Activated CD8-positive, alpha-beta memory T cell treated with anti-CD3 and anti-CD28 coated beads, Interleukin-2, amount 10 ng/mL, durations not matched to agents 7 days and 5 days (primary cell): ENCODE measurements at regions not wholly inside any gene's neighbourhood (a gene's known extent, or its start where the extent isn't known, plus 50 kb on each side); places are given as distances from the start of the nearest gene placed in this dataset.

Source experiments
- ATAC-seq: fragments of 150-1000 bp; cut with Tn5 transposase; one replicate; pipeline ENCODE4 v1.10.0; 2021; ENCODE audit warnings: moderate library complexity
- CTCF ChIA-PET: fragments of 350-600 bp; sonication (Branson Sonifier 250); formaldehyde crosslinking; loops from one replicate; lab custom pipeline; 2021; ENCODE audit warnings: antibody characterized with exemption; lab: Charles Lee
- DNase-seq: peaks from one replicate; pipeline ENCODE4 v3.0.0-alpha.2; 2020
- H3K27ac Mint-ChIP-seq: one replicate; pipeline ENCODE4 v1.8.0; 2021; ENCODE audit warnings: mild to moderate bottlenecking, mixed read lengths
- H3K27me3 Mint-ChIP-seq: one replicate; pipeline ENCODE4 v1.8.0; 2021; ENCODE audit warnings: mixed read lengths
- H3K36me3 Mint-ChIP-seq: one replicate; pipeline ENCODE4 v1.8.0; 2021; ENCODE audit warnings: mild to moderate bottlenecking, mixed read lengths
- H3K4me1 Mint-ChIP-seq: one replicate; pipeline ENCODE4 v1.8.0; 2021; ENCODE audit warnings: mixed read lengths
- H3K4me3 Mint-ChIP-seq: one replicate; pipeline ENCODE4 v1.8.0; 2021; ENCODE audit warnings: mild to moderate bottlenecking, moderate library complexity, mixed read lengths
- H3K9me3 Mint-ChIP-seq: one replicate; pipeline ENCODE4 v1.8.0; 2022; ENCODE audit warnings: low read depth, mixed read lengths

- CTCF ChIA-PET = no interaction called here
- H3K4me3 Mint-ChIP-seq = no peak overlapping the region
- H3K9me3 Mint-ChIP-seq = peaks cover 9% of the 10 kb centered on the region
- no peak for DNase-seq
- H3K36me3 Mint-ChIP-seq = no peaks in the 10 kb centered on the region
- H3K4me1 Mint-ChIP-seq = no peaks in the 10 kb centered on the region
- no peaks in the 10 kb centered on the region for H3K27me3 Mint-ChIP-seq
- ATAC-seq = no peak
- H3K27ac Mint-ChIP-seq = no peak overlapping the region
Observed at GRCh38 chr7:84372155-84372621, 177.6 kb upstream of the SEMA3A start.

DNA sequence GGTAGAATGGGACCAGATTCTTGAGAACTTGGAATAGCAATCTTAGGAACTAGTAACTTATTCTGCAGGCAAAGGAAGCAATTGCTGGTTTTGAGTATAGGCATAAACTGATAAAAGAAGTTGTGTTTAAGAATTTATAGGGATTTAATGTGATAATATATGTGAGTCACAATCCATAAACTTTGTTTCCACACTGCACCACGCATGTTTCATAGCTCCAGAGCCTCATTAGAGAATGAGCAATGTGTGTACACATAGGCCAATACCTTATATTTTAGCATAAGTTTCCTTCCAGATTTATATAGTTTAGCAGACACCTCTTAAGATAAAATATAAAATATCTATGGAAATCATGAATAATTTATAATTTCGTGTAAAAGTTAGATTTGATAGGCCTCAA is 175.5 kb upstream of the SEMA3A start:
- CTCF ChIA-PET = no interaction called here
- ATAC-seq = no peak
- no peaks in the 10 kb centered on the region for H3K9me3 Mint-ChIP-seq
- H3K4me3 Mint-ChIP-seq = no peak overlapping the region
- H3K36me3 Mint-ChIP-seq = no peaks in the 10 kb centered on the region
- H3K4me1 Mint-ChIP-seq = no peaks in the 10 kb centered on the region
- no peaks in the 10 kb centered on the region for H3K27me3 Mint-ChIP-seq
- no peak overlapping the region for H3K27ac Mint-ChIP-seq
- DNase-seq = no peak

GRCh38 chr7:84368122-84368521 is 173.5 kb upstream of the SEMA3A start:
- H3K36me3 Mint-ChIP-seq = no peaks in the 10 kb centered on the region
- no peaks in the 10 kb centered on the region for H3K4me1 Mint-ChIP-seq
- no peak overlapping the region for H3K4me3 Mint-ChIP-seq
- H3K27me3 Mint-ChIP-seq = no peaks in the 10 kb centered on the region
- no peaks in the 10 kb centered on the region for H3K9me3 Mint-ChIP-seq
- H3K27ac Mint-ChIP-seq = no peak overlapping the region
- no peak for DNase-seq
- no peak for ATAC-seq
- CTCF ChIA-PET = no interaction called here

GRCh38 chr7:84364708-84365107 is 170.1 kb upstream of the SEMA3A start:
- Mint-ChIP-seq H3K36me3 (no peaks in the 10 kb centered on the region), H3K27me3 (no peaks in the 10 kb centered on the region), H3K9me3 (no peaks in the 10 kb centered on the region), H3K27ac (no peak overlapping the region), H3K4me1 (no peaks in the 10 kb centered on the region), H3K4me3 (no peak overlapping the region)
- no peak for ATAC-seq
- CTCF ChIA-PET = no interaction called here
- no peak for DNase-seq

- DNase-seq = no peak
- Mint-ChIP-seq H3K4me1 (no peaks in the 10 kb centered on the region), H3K4me3 (no peak overlapping the region), H3K9me3 (no peaks in the 10 kb centered on the region), H3K27me3 (no peaks in the 10 kb centered on the region), H3K27ac (no peak overlapping the region), H3K36me3 (no peaks in the 10 kb centered on the region)
- ATAC-seq = no peak
- CTCF ChIA-PET = no interaction called here
Observed at GRCh38 chr7:84363741-84364140, 169.2 kb upstream of the SEMA3A start.

DNA sequence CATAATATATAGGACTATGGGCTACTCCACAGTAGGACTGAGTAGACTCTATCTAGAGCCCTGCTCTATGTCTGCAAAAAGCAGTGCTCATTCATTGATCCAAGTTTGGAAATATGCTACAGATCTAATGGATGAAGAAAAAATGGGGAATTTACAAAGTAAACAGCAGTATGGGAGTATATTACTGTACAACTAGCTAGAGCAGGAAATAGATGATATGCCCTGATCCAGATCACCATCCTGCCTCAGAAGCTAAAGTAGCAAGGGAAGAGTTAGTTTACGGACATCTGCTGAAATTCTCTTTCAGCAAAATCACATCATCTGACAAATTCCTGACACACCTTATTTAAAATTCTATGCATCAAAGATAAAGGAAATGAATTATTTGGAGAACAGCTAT is 168.2 kb upstream of the SEMA3A start:
- no peak overlapping the region for H3K27ac Mint-ChIP-seq
- H3K9me3 Mint-ChIP-seq = no peaks in the 10 kb centered on the region
- H3K4me3 Mint-ChIP-seq = no peak overlapping the region
- no peaks in the 10 kb centered on the region for H3K4me1 Mint-ChIP-seq
- ATAC-seq (no peak), DNase-seq (no peak)
- no peaks in the 10 kb centered on the region for H3K27me3 Mint-ChIP-seq
- CTCF ChIA-PET = no interaction called here
- no peaks in the 10 kb centered on the region for H3K36me3 Mint-ChIP-seq

DNA sequence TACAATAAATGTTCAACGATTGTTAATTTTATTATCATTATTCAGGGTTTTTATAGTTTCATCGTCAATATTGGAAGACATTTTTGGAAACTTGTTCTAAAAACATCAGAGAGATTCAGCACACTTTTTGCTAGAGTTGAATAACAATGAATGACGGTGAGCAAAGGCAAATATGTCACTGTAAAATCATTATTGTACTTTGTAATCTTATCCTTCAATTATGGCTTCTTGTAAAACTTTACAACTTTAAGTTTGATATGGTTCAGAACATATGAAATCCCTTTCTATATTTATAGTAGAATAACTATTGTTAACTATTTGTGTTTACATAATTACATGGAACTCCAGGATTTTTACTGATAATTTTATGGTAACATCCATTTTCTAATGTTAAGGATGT is 167.8 kb upstream of the SEMA3A start:
- ATAC-seq (no peak), DNase-seq (no peak)
- Mint-ChIP-seq H3K27me3 (no peaks in the 10 kb centered on the region), H3K27ac (no peak overlapping the region), H3K9me3 (no peaks in the 10 kb centered on the region), H3K4me3 (no peak overlapping the region), H3K4me1 (no peaks in the 10 kb centered on the region), H3K36me3 (no peaks in the 10 kb centered on the region)
- CTCF ChIA-PET = no interaction called here

DNA sequence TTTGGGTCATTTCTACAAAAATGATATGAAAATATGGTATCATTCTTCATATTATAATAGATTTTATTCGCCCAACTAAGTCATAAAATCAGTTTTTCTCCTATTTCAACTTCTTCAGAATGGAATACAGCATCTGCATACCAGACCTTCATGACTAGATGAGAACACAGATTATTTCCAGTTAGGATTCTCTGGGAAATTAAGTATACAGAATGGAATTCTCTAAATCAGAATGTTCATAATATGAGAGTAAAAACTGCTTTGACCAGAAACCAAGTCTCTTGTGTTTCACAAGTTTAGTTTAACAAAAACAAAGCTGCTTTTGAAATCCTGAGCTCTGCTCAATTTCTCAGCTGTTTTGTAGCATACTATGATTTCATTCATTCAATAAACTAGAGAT is 160.3 kb upstream of the SEMA3A start:
- ATAC-seq = no peak
- CTCF ChIA-PET = no interaction called here
- H3K9me3 Mint-ChIP-seq = no peaks in the 10 kb centered on the region

GRCh38 chr7:84354030-84354429 is 159.4 kb upstream of the SEMA3A start:
- ATAC-seq (no peak), DNase-seq (no peak)
- H3K27me3 Mint-ChIP-seq = no peaks in the 10 kb centered on the region
- H3K4me3 Mint-ChIP-seq = no peak overlapping the region
- no peaks in the 10 kb centered on the region for H3K9me3 Mint-ChIP-seq
- H3K27ac Mint-ChIP-seq = no peak overlapping the region
- H3K36me3 Mint-ChIP-seq = no peaks in the 10 kb centered on the region
- H3K4me1 Mint-ChIP-seq = no peaks in the 10 kb centered on the region
- CTCF ChIA-PET = no interaction called here

More for the DNA sequence above, 160.3 kb upstream of the SEMA3A start:
- DNase-seq = no peak
- H3K27me3 Mint-ChIP-seq = no peaks in the 10 kb centered on the region
- H3K4me1 Mint-ChIP-seq = no peaks in the 10 kb centered on the region
- no peak overlapping the region for H3K4me3 Mint-ChIP-seq
- no peaks in the 10 kb centered on the region for H3K36me3 Mint-ChIP-seq
- H3K27ac Mint-ChIP-seq = no peak overlapping the region

GRCh38 chr7:84339306-84339705 is 144.7 kb upstream of the SEMA3A start:
- no peaks in the 10 kb centered on the region for H3K9me3 Mint-ChIP-seq
- DNase-seq (no peak), ATAC-seq (no peak)
- CTCF ChIA-PET = no interaction called here
- H3K4me1 Mint-ChIP-seq = no peaks in the 10 kb centered on the region
- H3K36me3 Mint-ChIP-seq = no peaks in the 10 kb centered on the region
- H3K27ac Mint-ChIP-seq = no peak overlapping the region
- no peak overlapping the region for H3K4me3 Mint-ChIP-seq
- H3K27me3 Mint-ChIP-seq = no peaks in the 10 kb centered on the region

GRCh38 chr7:84337429-84337828 is 142.8 kb upstream of the SEMA3A start:
- Mint-ChIP-seq H3K36me3 (no peaks in the 10 kb centered on the region), H3K4me3 (no peak overlapping the region), H3K9me3 (no peaks in the 10 kb centered on the region), H3K4me1 (no peaks in the 10 kb centered on the region), H3K27me3 (no peaks in the 10 kb centered on the region), H3K27ac (no peak overlapping the region)
- DNase-seq (no peak), ATAC-seq (no peak)
- CTCF ChIA-PET = no interaction called here

- DNase-seq = no peak
- Mint-ChIP-seq H3K4me1 (no peaks in the 10 kb centered on the region), H3K9me3 (no peaks in the 10 kb centered on the region), H3K4me3 (no peak overlapping the region), H3K27ac (no peak overlapping the region), H3K36me3 (no peaks in the 10 kb centered on the region), H3K27me3 (no peaks in the 10 kb centered on the region)
- ATAC-seq = no peak
- CTCF ChIA-PET = no interaction called here
Observed at GRCh38 chr7:84336766-84337165, 142.2 kb upstream of the SEMA3A start.

- Mint-ChIP-seq H3K4me1 (no peaks in the 10 kb centered on the region), H3K4me3 (no peak overlapping the region), H3K9me3 (no peaks in the 10 kb centered on the region), H3K27me3 (no peaks in the 10 kb centered on the region), H3K36me3 (no peaks in the 10 kb centered on the region), H3K27ac (no peak overlapping the region)
- DNase-seq (no peak), ATAC-seq (no peak)
- CTCF ChIA-PET = no interaction called here
Observed at GRCh38 chr7:84336303-84336702, 141.7 kb upstream of the SEMA3A start.

- CTCF ChIA-PET = no interaction called here
Observed at GRCh38 chr7:84331616-84332015, 137.0 kb upstream of the SEMA3A start.

DNA sequence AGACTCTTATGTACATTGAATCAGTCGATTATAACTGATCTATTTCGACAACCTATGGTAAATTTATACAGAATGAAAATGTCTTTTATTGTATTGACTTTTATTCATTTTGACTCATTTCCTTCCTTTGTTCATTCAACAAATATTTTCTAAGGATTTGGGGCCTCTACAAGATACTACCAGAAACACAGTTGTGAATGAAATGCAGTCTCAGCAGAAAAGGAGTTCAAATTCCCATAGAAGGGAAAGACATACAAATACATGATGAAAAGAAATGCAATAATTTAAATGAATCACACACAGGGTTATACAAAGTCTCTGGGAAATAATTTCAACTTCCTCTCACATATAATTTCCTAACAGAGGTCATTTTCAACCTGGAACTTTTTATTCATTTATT is 134.0 kb upstream of the SEMA3A start:
- H3K27me3 Mint-ChIP-seq = no peaks in the 10 kb centered on the region
- H3K27ac Mint-ChIP-seq = no peak overlapping the region
- no peaks in the 10 kb centered on the region for H3K36me3 Mint-ChIP-seq
- ATAC-seq = no peak
- no peaks in the 10 kb centered on the region for H3K4me1 Mint-ChIP-seq
- CTCF ChIA-PET = no interaction called here
- DNase-seq = no peak
- peaks cover 3% of the 10 kb centered on the region for H3K9me3 Mint-ChIP-seq
- no peak overlapping the region for H3K4me3 Mint-ChIP-seq

More at GRCh38 chr7:84331616-84332015, 137.0 kb upstream of the SEMA3A start:
- Mint-ChIP-seq H3K36me3 (no peaks in the 10 kb centered on the region), H3K27me3 (no peaks in the 10 kb centered on the region), H3K9me3 (peaks cover 3% of the 10 kb centered on the region), H3K27ac (no peak overlapping the region), H3K4me3 (no peak overlapping the region), H3K4me1 (no peaks in the 10 kb centered on the region)
- DNase-seq (no peak), ATAC-seq (no peak)
